ENCODE measurements at regions not wholly inside any gene's neighbourhood (a gene's known extent, or its start where the extent isn't known, plus 50 kb on each side); places are given as distances from the start of the nearest gene placed in this dataset.

GRCh38 chr13:58399263-58399662 is 767.7 kb downstream of the PCDH17 start:
- TF ChIP-seq CTCF (IDR thresholded peaks at IDR 0.05) (no peak), EZH2 (IDR thresholded peaks at IDR 0.05; ENCODE audit: borderline replicate concordance, insufficient read depth, low read depth, low read length, poor library complexity, severe bottlenecking) (no peak)
